ENCODE measurements at regions not wholly inside any gene's neighbourhood (a gene's known extent, or its start where the extent isn't known, plus 50 kb on each side); places are given as distances from the start of the nearest gene placed in this dataset.

- no peak overlapping the region for H2BK12ac ChIP-seq (ENCODE audit: low read length)
- no peak overlapping the region for H2BK120ac ChIP-seq (ENCODE audit: low read depth, low read length)
- no peak overlapping the region for H2AK5ac ChIP-seq (ENCODE audit: low read depth, low read length)
- no peak overlapping the region for H3K4me2 ChIP-seq (ENCODE audit: insufficient read depth, low read length, poor library complexity, severe bottlenecking)
- no peak overlapping the region for H3K14ac ChIP-seq (ENCODE audit: low read length)
- H3K18ac ChIP-seq (ENCODE audit: low read length), result no peak overlapping the region
- DNase-seq (ENCODE audit: low spot score), result no peak
- H3K4me1 ChIP-seq (ENCODE audit: control insufficient read depth in 2 of 2, insufficient read depth in 1 of 2, low read depth in 1 of 2, low read length in 2 of 2), result peaks cover 0 to 2% of the 10 kb centered on the region in 2 donors
- H3K4me3 ChIP-seq (ENCODE audit: low read length in 2 of 2), result no peak overlapping the region
- no peak overlapping the region for H3K23ac ChIP-seq (ENCODE audit: low read depth, low read length, poor library complexity)
- H3K4ac ChIP-seq (ENCODE audit: low read length), result no peak overlapping the region
- no peaks in the 10 kb centered on the region for H3K9me3 ChIP-seq (replicated peaks in 1 of 2; ENCODE audit: control insufficient read depth in 2 of 2, insufficient read depth in 1 of 2, low read depth in 1 of 2, low read length in 2 of 2)
- no CpG with 5 or more reads among the region's 2 CpGs for WGBS, 2 donors (ENCODE audit: extremely low coverage in 2 of 2, insufficient read length in 2 of 2, insufficient replicate concordance in 1 of 2)
- H3K36me3 ChIP-seq (replicated peaks in 1 of 2; ENCODE audit: control insufficient read depth in 2 of 2, insufficient read depth in 2 of 2, low read length in 2 of 2), result no peaks in the 10 kb centered on the region
- no peak overlapping the region for H4K91ac ChIP-seq (ENCODE audit: low read depth, low read length, poor library complexity)
- H2BK5ac ChIP-seq (ENCODE audit: low read length), result no peak overlapping the region
- H3K9ac ChIP-seq (ENCODE audit: low read depth, low read length, poor library complexity), result no peak overlapping the region
- H2AFZ ChIP-seq (ENCODE audit: low read length), result no peak overlapping the region
- no peaks in the 10 kb centered on the region for H3K79me1 ChIP-seq (ENCODE audit: low read depth, low read length)
- H2BK15ac ChIP-seq (ENCODE audit: low read length), result no peak overlapping the region
- no peak overlapping the region for H4K8ac ChIP-seq (ENCODE audit: low read depth, low read length)
- H3K27me3 ChIP-seq (ENCODE audit: control insufficient read depth in 3 of 3, insufficient read depth in 3 of 3, low read depth in 1 of 3, low read length in 3 of 3), result no peaks in the 10 kb centered on the region
- H3K27ac ChIP-seq (replicated peaks; ENCODE audit: low read length), result no peak overlapping the region
These were observed 599.7 kb upstream of the TENM3 start for GRCh38 chr4:181643466-181643865.

- Histone ChIP-seq H3K36me3 (replicated peaks in 1 of 2; ENCODE audit: control insufficient read depth in 2 of 2, insufficient read depth in 2 of 2, low read length in 2 of 2) (no peaks in the 10 kb centered on the region), H3K27ac (replicated peaks; ENCODE audit: low read length) (no peak overlapping the region), H2BK15ac (ENCODE audit: low read length) (no peak overlapping the region), H3K18ac (ENCODE audit: low read length) (no peak overlapping the region), H3K14ac (ENCODE audit: low read length) (no peak overlapping the region), H3K4me3 (ENCODE audit: low read length in 2 of 2) (no peak overlapping the region), H3K23ac (ENCODE audit: low read depth, low read length, poor library complexity) (no peak overlapping the region), H3K79me1 (ENCODE audit: low read depth, low read length) (no peaks in the 10 kb centered on the region), H2BK120ac (ENCODE audit: low read depth, low read length) (no peak overlapping the region), H2AK5ac (ENCODE audit: low read depth, low read length) (no peak overlapping the region), H3K9me3 (replicated peaks in 1 of 2; ENCODE audit: control insufficient read depth in 2 of 2, insufficient read depth in 1 of 2, low read depth in 1 of 2, low read length in 2 of 2) (no peaks in the 10 kb centered on the region), H3K4me1 (ENCODE audit: control insufficient read depth in 2 of 2, insufficient read depth in 1 of 2, low read depth in 1 of 2, low read length in 2 of 2) (peaks cover 0 to 2% of the 10 kb centered on the region in 2 donors), H4K8ac (ENCODE audit: low read depth, low read length) (no peak overlapping the region), H3K27me3 (ENCODE audit: control insufficient read depth in 3 of 3, insufficient read depth in 3 of 3, low read depth in 1 of 3, low read length in 3 of 3) (no peaks in the 10 kb centered on the region), H3K4me2 (ENCODE audit: insufficient read depth, low read length, poor library complexity, severe bottlenecking) (no peak overlapping the region), H2AFZ (ENCODE audit: low read length) (no peak overlapping the region), H3K9ac (ENCODE audit: low read depth, low read length, poor library complexity) (no peak overlapping the region), H2BK12ac (ENCODE audit: low read length) (no peak overlapping the region), H3K4ac (ENCODE audit: low read length) (no peak overlapping the region), H2BK5ac (ENCODE audit: low read length) (no peak overlapping the region), H4K91ac (ENCODE audit: low read depth, low read length, poor library complexity) (no peak overlapping the region)
- no peak for DNase-seq (ENCODE audit: low spot score)
- no CpG with 5 or more reads among the region's 2 CpGs for WGBS, 2 donors (ENCODE audit: extremely low coverage in 2 of 2, insufficient read length in 2 of 2, insufficient replicate concordance in 1 of 2)
These were observed 597.7 kb upstream of the TENM3 start for GRCh38 chr4:181645489-181645888.

- no peak overlapping the region for H3K4me3 ChIP-seq (ENCODE audit: low read length in 2 of 2)
- H2BK12ac ChIP-seq (ENCODE audit: low read length), result no peak overlapping the region
- no peak overlapping the region for H3K4ac ChIP-seq (ENCODE audit: low read length)
- no peaks in the 10 kb centered on the region for H3K36me3 ChIP-seq (replicated peaks in 1 of 2; ENCODE audit: control insufficient read depth in 2 of 2, insufficient read depth in 2 of 2, low read length in 2 of 2)
- H2BK15ac ChIP-seq (ENCODE audit: low read length), result no peak overlapping the region
- no peak overlapping the region for H3K23ac ChIP-seq (ENCODE audit: low read depth, low read length, poor library complexity)
- H3K18ac ChIP-seq (ENCODE audit: low read length), result no peak overlapping the region
- no peak for DNase-seq (ENCODE audit: low spot score)
- no peak overlapping the region for H3K27ac ChIP-seq (replicated peaks; ENCODE audit: low read length)
- H2BK120ac ChIP-seq (ENCODE audit: low read depth, low read length), result no peak overlapping the region
- H3K4me2 ChIP-seq (ENCODE audit: insufficient read depth, low read length, poor library complexity, severe bottlenecking), result no peak overlapping the region
- no peak overlapping the region for H2AK5ac ChIP-seq (ENCODE audit: low read depth, low read length)
- no peak overlapping the region for H3K14ac ChIP-seq (ENCODE audit: low read length)
- WGBS, 2 donors (ENCODE audit: extremely low coverage in 2 of 2, insufficient read length in 2 of 2, insufficient replicate concordance in 1 of 2), result no CpG with 5 or more reads among the region's 6 CpGs
- H3K9me3 ChIP-seq (replicated peaks in 1 of 2; ENCODE audit: control insufficient read depth in 2 of 2, insufficient read depth in 1 of 2, low read depth in 1 of 2, low read length in 2 of 2), result no peaks in the 10 kb centered on the region
- no peak overlapping the region for H4K91ac ChIP-seq (ENCODE audit: low read depth, low read length, poor library complexity)
- no peaks in the 10 kb centered on the region for H3K27me3 ChIP-seq (ENCODE audit: control insufficient read depth in 3 of 3, insufficient read depth in 3 of 3, low read depth in 1 of 3, low read length in 3 of 3)
- H3K79me1 ChIP-seq (ENCODE audit: low read depth, low read length), result no peaks in the 10 kb centered on the region
- peaks cover 0 to 2% of the 10 kb centered on the region in 2 donors for H3K4me1 ChIP-seq (ENCODE audit: control insufficient read depth in 2 of 2, insufficient read depth in 1 of 2, low read depth in 1 of 2, low read length in 2 of 2)
- no peak overlapping the region for H3K9ac ChIP-seq (ENCODE audit: low read depth, low read length, poor library complexity)
- no peak overlapping the region for H2BK5ac ChIP-seq (ENCODE audit: low read length)
- no peak overlapping the region for H2AFZ ChIP-seq (ENCODE audit: low read length)
- H4K8ac ChIP-seq (ENCODE audit: low read depth, low read length), result no peak overlapping the region
These were observed 596.3 kb upstream of the TENM3 start for GRCh38 chr4:181646864-181647263.

- Histone ChIP-seq H2BK15ac (ENCODE audit: low read length) (no peak overlapping the region), H3K4ac (ENCODE audit: low read length) (no peak overlapping the region), H3K27ac (replicated peaks; ENCODE audit: low read length) (no peak overlapping the region), H3K4me1 (ENCODE audit: control insufficient read depth in 2 of 2, insufficient read depth in 1 of 2, low read depth in 1 of 2, low read length in 2 of 2) (peaks cover 0 to 2% of the 10 kb centered on the region in 2 donors), H2AFZ (ENCODE audit: low read length) (peak overlapping the region; percentile 63), H3K18ac (ENCODE audit: low read length) (peak overlapping the region; percentile 20), H3K23ac (ENCODE audit: low read depth, low read length, poor library complexity) (no peak overlapping the region), H3K4me2 (ENCODE audit: insufficient read depth, low read length, poor library complexity, severe bottlenecking) (no peak overlapping the region), H3K9me3 (replicated peaks in 1 of 2; ENCODE audit: control insufficient read depth in 2 of 2, insufficient read depth in 1 of 2, low read depth in 1 of 2, low read length in 2 of 2) (no peaks in the 10 kb centered on the region), H3K9ac (ENCODE audit: low read depth, low read length, poor library complexity) (no peak overlapping the region), H3K27me3 (ENCODE audit: control insufficient read depth in 3 of 3, insufficient read depth in 3 of 3, low read depth in 1 of 3, low read length in 3 of 3) (no peaks in the 10 kb centered on the region), H2BK120ac (ENCODE audit: low read depth, low read length) (no peak overlapping the region), H3K36me3 (replicated peaks in 1 of 2; ENCODE audit: control insufficient read depth in 2 of 2, insufficient read depth in 2 of 2, low read length in 2 of 2) (no peaks in the 10 kb centered on the region), H4K91ac (ENCODE audit: low read depth, low read length, poor library complexity) (no peak overlapping the region), H3K14ac (ENCODE audit: low read length) (no peak overlapping the region), H4K8ac (ENCODE audit: low read depth, low read length) (no peak overlapping the region), H2AK5ac (ENCODE audit: low read depth, low read length) (no peak overlapping the region), H3K79me1 (ENCODE audit: low read depth, low read length) (no peaks in the 10 kb centered on the region), H2BK5ac (ENCODE audit: low read length) (no peak overlapping the region), H3K4me3 (ENCODE audit: low read length in 2 of 2) (no peak overlapping the region), H2BK12ac (ENCODE audit: low read length) (no peak overlapping the region)
- no CpG with 5 or more reads among the region's 19 CpGs for WGBS, 2 donors (ENCODE audit: extremely low coverage in 2 of 2, insufficient read length in 2 of 2, insufficient replicate concordance in 1 of 2)
- no peak for DNase-seq (ENCODE audit: low spot score)
These were observed 595.6 kb upstream of the TENM3 start for GRCh38 chr4:181647396-181648147.

Data from neuronal stem cell (in vitro differentiated cells).